HPDE6-E6E7 (cell line): ENCODE measurements at regions not wholly inside any gene's neighbourhood (a gene's known extent, or its start where the extent isn't known, plus 50 kb on each side); places are given as distances from the start of the nearest gene placed in this dataset.

Experiments
- DNase-seq: peaks from one replicate; pipeline ENCODE4 v3.0.0; 2011; ENCODE audit warnings: missing footprints; ENCODE audit errors: extremely low spot score

GRCh38 chr5:24368115-24368514 lies 276.7 kb downstream of the CDH10 start:
- no peak for DNase-seq

DNA sequence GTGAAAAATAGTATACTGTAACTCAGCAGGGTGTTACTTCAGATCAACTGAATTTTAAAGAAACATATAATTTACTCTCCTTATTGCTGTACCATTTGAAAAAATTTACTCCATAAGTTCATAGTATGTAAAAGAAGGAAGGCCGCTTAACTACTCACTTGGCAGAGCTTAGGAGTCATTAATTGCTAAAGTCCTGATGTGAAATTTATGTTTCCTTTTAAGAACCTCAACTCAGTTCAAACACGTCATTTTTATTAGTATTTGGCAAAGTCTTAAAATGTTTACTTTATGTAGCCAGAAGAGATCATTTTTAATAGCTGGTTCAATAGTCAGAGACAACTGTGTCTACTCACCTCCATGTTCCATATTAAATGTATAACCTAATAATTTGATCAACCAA lies 268.6 kb downstream of the CDH10 start:
- no peak for DNase-seq

- no peak for DNase-seq
Measured at GRCh38 chr5:24376616-24377015, 268.2 kb downstream of the CDH10 start.

- no peak for DNase-seq
Measured at GRCh38 chr5:24381861-24382489, 262.8 kb downstream of the CDH10 start.

GRCh38 chr5:24385070-24385469 lies 259.7 kb downstream of the CDH10 start:
- no peak for DNase-seq

DNA sequence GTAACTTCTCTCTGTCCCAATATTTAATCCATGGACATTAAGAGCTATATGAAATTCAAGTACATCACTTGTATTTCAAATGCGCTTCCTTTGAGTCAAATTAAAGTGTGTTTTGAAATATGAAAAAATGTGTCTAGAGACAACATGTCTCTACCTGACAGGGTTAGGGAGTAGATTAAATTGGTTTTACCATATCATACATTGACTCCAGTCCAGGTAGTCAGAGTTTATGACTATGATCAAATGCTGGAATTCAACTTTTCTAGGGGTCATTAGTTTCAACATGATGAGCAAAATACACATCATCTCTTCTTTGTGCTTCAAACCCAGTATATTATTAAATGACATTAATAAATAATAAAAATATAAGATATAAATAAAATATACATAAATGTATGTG lies 259.2 kb downstream of the CDH10 start:
- no peak for DNase-seq

GRCh38 chr5:24388448-24388847 lies 256.3 kb downstream of the CDH10 start:
- DNase-seq: no peak

GRCh38 chr5:24389968-24390367 lies 254.8 kb downstream of the CDH10 start:
- no peak for DNase-seq

DNA sequence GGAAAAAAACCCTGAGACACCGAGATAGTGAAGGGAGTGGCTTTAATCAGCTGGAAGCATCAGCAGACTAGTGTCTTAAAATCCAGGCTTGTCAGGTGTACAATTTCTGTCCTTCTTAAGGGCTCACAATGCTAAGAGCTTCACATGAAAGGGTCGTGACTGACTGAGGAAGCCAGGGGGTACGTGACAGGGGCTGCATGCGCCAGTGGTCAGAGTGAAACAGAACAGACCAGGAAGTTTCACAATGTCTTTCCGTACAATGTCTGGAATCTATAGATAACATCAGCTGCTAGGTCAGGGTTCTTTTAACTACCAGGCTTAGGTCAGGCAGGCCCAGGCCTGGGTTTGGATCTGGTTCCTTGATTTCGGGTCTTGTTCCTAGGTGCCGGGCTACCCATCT lies 253.0 kb downstream of the CDH10 start:
- no peak for DNase-seq

- no peak for DNase-seq
Measured at GRCh38 chr5:24397601-24398000, 247.2 kb downstream of the CDH10 start.

GRCh38 chr5:24401773-24402172 lies 243.0 kb downstream of the CDH10 start:
- peak; percentile 55 for DNase-seq

GRCh38 chr5:24407466-24407865 lies 237.3 kb downstream of the CDH10 start:
- no peak for DNase-seq

DNA sequence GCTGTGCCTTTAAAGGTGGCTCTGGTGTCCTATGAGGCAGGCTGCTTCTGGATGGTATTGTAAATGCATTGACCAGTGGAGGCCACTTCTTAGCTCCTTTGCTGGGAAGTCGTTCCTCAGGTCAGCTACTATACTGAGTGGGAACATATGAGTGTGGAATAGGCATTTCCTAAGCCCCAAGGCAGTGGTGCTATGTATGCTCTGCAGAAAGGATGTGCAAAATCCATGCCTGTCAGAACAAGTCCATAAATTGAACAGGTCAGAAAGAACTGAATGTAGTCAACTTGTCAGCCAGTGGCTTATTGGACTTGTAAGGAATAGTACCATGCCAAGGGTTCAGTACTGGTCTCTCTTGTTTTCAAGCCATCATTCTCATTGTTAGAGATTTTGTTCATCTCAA lies 216.4 kb downstream of the CDH10 start:
- DNase-seq: peak; percentile 16

DNA sequence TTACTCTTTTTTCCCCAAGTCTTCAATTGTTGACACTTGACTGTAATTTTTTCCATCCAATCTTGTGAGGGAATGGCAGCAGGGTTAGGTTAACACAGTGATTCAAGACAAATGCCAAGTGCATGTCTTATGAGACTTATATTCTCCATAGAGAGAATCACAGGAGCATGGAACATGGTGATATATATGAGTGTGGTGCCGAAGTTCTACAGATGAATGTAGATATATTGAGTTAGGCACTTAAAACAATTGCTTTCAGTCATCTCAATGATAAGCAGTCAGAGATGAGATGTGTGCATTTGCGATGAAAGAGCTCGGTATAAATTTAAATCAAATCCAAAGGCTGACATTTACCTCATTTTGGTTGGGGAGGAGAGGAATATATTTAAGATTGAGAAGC lies 211.2 kb downstream of the CDH10 start:
- no peak for DNase-seq
